ENCODE measurements at regions not wholly inside any gene's neighbourhood (a gene's known extent, or its start where the extent isn't known, plus 50 kb on each side); places are given as distances from the start of the nearest gene placed in this dataset.

- no peaks in the 10 kb centered on the region for H3K36me3 Mint-ChIP-seq
- H3K4me3 ChIP-seq (ENCODE audit: low read depth, low read length): no peak overlapping the region
- DNase-seq: no peak
- no peaks in the 10 kb centered on the region for H3K36me3 ChIP-seq (ENCODE audit: control insufficient read depth, insufficient read depth, low read length)
- H3K27ac Mint-ChIP-seq: no peak overlapping the region
- H3K27me3 Mint-ChIP-seq: peaks cover 9% of the 10 kb centered on the region
- no peak for ATAC-seq (ENCODE audit: low read depth in 2 of 2)
- H3K27ac ChIP-seq (ENCODE audit: insufficient read depth, low read length, poor library complexity, severe bottlenecking): no peak overlapping the region
- H3K9me3 ChIP-seq (ENCODE audit: control insufficient read depth in 2 of 2, low read length in 2 of 2): no peaks in the 10 kb centered on the region
- no peaks in the 10 kb centered on the region for H3K4me1 ChIP-seq (ENCODE audit: control insufficient read depth, insufficient read depth, low read length, poor library complexity, severe bottlenecking)
- peaks cover 0 to 2% (median 0%) of the 10 kb centered on the region in 7 donors for H3K9me3 Mint-ChIP-seq
- peaks cover 9% of the 10 kb centered on the region for H3K27me3 ChIP-seq (ENCODE audit: control insufficient read depth, insufficient read depth, low read length)
- peaks cover 0 to 5% (median 1%) of the 10 kb centered on the region in 4 donors for H3K4me1 Mint-ChIP-seq
- H3K4me3 Mint-ChIP-seq: no peak overlapping the region
Measured at GRCh38 chr18:51442012-51442411, 244.5 kb upstream of the MEX3C start.

DNA sequence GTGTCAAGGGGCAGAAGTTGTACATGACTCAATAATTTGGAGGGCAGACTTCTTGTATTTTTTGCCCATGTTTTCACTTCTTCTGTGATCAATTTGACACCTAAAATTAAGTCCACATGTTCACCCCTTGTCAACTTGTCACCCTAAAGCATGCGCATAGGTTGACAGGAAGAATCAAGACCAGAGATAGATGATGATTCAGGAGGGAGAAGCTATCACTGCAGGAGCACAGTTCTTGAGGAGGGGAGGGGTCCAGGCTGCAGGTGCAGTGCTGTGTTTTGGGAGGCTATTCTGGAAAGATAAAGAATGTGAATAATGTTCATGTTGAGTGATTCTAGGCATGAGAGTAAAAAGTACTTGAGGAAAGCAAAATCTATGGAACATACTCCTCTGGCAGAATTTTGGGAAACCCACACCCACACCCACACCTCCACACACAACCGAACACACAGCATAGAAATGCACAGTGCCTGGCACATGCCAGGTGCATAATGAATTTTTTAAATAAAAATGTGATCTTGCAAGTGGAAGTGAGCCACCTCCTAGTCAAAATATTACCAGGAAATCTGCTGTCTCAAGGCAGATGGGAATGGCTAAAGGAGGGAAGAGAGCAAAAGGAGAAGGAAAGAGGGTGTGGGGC lies 249.2 kb upstream of the MEX3C start:
- H3K4me1 Mint-ChIP-seq: no peaks in the 10 kb centered on the region
- Histone ChIP-seq H3K4me3 (ENCODE audit: low read depth, low read length) (no peak overlapping the region), H3K27ac (ENCODE audit: insufficient read depth, low read length, poor library complexity, severe bottlenecking) (no peak overlapping the region), H3K9me3 (ENCODE audit: control insufficient read depth in 2 of 2, low read length in 2 of 2) (no peaks in the 10 kb centered on the region), H3K27me3 (ENCODE audit: control insufficient read depth, insufficient read depth, low read length) (peaks cover 6% of the 10 kb centered on the region), H3K36me3 (ENCODE audit: control insufficient read depth, insufficient read depth, low read length) (no peaks in the 10 kb centered on the region), H3K4me1 (ENCODE audit: control insufficient read depth, insufficient read depth, low read length, poor library complexity, severe bottlenecking) (no peaks in the 10 kb centered on the region)
- H3K36me3 Mint-ChIP-seq: no peaks in the 10 kb centered on the region
- H3K9me3 Mint-ChIP-seq: no peaks in the 10 kb centered on the region
- H3K27me3 Mint-ChIP-seq: no peaks in the 10 kb centered on the region
- H3K27ac Mint-ChIP-seq: no peak overlapping the region
- ATAC-seq (ENCODE audit: low read depth in 2 of 2) (no peak), DNase-seq (no peak)
- no peak overlapping the region for H3K4me3 Mint-ChIP-seq

DNA sequence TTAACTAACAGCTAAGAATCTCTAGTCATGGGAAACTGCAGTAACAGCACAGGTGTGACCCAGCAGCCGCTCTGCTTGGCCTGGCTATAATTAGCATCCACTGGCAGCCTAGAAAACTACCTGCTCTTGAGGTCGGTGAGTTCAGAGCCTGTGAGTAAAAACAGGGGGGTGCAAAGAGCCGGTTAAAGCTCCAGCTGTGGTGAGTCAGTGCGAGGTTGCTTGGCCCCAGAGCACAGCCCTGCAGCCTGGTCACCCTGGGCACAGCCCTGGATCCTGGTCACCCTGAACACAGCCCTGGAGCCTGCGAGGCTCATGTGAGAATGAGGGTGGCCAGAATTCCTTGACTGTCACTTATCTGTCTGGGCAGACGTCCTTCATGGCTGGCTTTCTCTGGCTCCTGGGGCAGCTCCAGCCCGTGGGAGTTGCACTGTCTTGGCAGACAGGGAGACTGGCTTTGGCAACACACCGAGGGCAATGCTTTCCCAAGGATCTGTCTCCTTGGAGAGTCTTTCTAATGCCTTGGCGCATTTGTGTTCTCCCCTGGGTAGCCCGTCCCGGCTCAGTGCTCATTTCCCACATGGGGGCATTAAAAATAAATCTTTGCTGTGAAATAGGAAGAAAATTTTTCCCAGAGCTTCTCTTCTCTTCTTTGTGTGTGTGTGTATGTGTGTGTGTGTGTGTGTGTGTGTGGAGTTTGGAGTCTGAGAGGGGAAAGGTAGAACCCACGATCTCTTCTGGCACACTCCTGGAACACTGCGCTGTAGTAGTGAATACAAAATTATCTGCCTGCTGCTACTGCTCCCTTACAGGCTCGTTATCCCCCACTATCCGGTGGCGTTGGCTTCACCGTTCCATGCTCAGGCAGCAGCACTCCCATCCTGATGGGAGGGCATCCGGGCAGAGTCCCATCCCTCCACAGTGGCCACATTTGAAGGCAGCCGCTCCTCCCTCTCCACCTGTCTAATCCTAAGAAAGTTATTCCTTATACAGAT lies 250.2 kb upstream of the MEX3C start:
- no peaks in the 10 kb centered on the region for H3K27me3 Mint-ChIP-seq
- no peaks in the 10 kb centered on the region for H3K9me3 Mint-ChIP-seq
- Histone ChIP-seq H3K27me3 (ENCODE audit: control insufficient read depth, insufficient read depth, low read length) (no peaks in the 10 kb centered on the region), H3K36me3 (ENCODE audit: control insufficient read depth, insufficient read depth, low read length) (no peaks in the 10 kb centered on the region), H3K4me3 (ENCODE audit: low read depth, low read length) (no peak overlapping the region), H3K9me3 (ENCODE audit: control insufficient read depth in 2 of 2, low read length in 2 of 2) (no peaks in the 10 kb centered on the region), H3K27ac (ENCODE audit: insufficient read depth, low read length, poor library complexity, severe bottlenecking) (no peak overlapping the region), H3K4me1 (ENCODE audit: control insufficient read depth, insufficient read depth, low read length, poor library complexity, severe bottlenecking) (no peaks in the 10 kb centered on the region)
- no peak for ATAC-seq (ENCODE audit: low read depth in 2 of 2)
- H3K27ac Mint-ChIP-seq: no peak overlapping the region
- no peaks in the 10 kb centered on the region for H3K4me1 Mint-ChIP-seq
- DNase-seq: no peak
- H3K4me3 Mint-ChIP-seq: no peak overlapping the region
- no peaks in the 10 kb centered on the region for H3K36me3 Mint-ChIP-seq

GRCh38 chr18:51448949-51449348 lies 251.5 kb upstream of the MEX3C start:
- DNase-seq: no peak
- no peaks in the 10 kb centered on the region for H3K9me3 Mint-ChIP-seq
- no peaks in the 10 kb centered on the region for H3K27me3 Mint-ChIP-seq
- no peak overlapping the region for H3K4me3 ChIP-seq (ENCODE audit: low read depth, low read length)
- no peak overlapping the region for H3K27ac ChIP-seq (ENCODE audit: insufficient read depth, low read length, poor library complexity, severe bottlenecking)
- no peaks in the 10 kb centered on the region for H3K27me3 ChIP-seq (ENCODE audit: control insufficient read depth, insufficient read depth, low read length)
- H3K4me1 ChIP-seq (ENCODE audit: control insufficient read depth, insufficient read depth, low read length, poor library complexity, severe bottlenecking): no peaks in the 10 kb centered on the region
- no peak overlapping the region for H3K4me3 Mint-ChIP-seq
- no peak for ATAC-seq (ENCODE audit: low read depth in 2 of 2)
- H3K27ac Mint-ChIP-seq: no peak overlapping the region
- H3K9me3 ChIP-seq (ENCODE audit: control insufficient read depth in 2 of 2, low read length in 2 of 2): no peaks in the 10 kb centered on the region
- no peaks in the 10 kb centered on the region for H3K4me1 Mint-ChIP-seq
- no peaks in the 10 kb centered on the region for H3K36me3 ChIP-seq (ENCODE audit: control insufficient read depth, insufficient read depth, low read length)
- H3K36me3 Mint-ChIP-seq: no peaks in the 10 kb centered on the region

GRCh38 chr18:51453594-51453993 lies 256.1 kb upstream of the MEX3C start:
- Mint-ChIP-seq H3K27ac (no peak overlapping the region), H3K4me1 (no peaks in the 10 kb centered on the region), H3K9me3 (no peaks in the 10 kb centered on the region), H3K27me3 (peaks cover 7% of the 10 kb centered on the region), H3K4me3 (no peak overlapping the region), H3K36me3 (no peaks in the 10 kb centered on the region)
- no peak for DNase-seq
- ATAC-seq (ENCODE audit: low read depth in 2 of 2): no peak
- H3K9me3 ChIP-seq (ENCODE audit: control insufficient read depth in 2 of 2, low read length in 2 of 2): no peaks in the 10 kb centered on the region
- no peak overlapping the region for H3K4me3 ChIP-seq (ENCODE audit: low read depth, low read length)
- H3K36me3 ChIP-seq (ENCODE audit: control insufficient read depth, insufficient read depth, low read length): no peaks in the 10 kb centered on the region
- H3K27ac ChIP-seq (ENCODE audit: insufficient read depth, low read length, poor library complexity, severe bottlenecking): no peak overlapping the region
- H3K27me3 ChIP-seq (ENCODE audit: control insufficient read depth, insufficient read depth, low read length): no peaks in the 10 kb centered on the region
- no peaks in the 10 kb centered on the region for H3K4me1 ChIP-seq (ENCODE audit: control insufficient read depth, insufficient read depth, low read length, poor library complexity, severe bottlenecking)

GRCh38 chr18:51458861-51459260 lies 261.4 kb upstream of the MEX3C start:
- no peaks in the 10 kb centered on the region for H3K27me3 ChIP-seq (ENCODE audit: control insufficient read depth, insufficient read depth, low read length)
- no peak for DNase-seq
- H3K4me1 ChIP-seq (ENCODE audit: control insufficient read depth, insufficient read depth, low read length, poor library complexity, severe bottlenecking): no peaks in the 10 kb centered on the region
- no peaks in the 10 kb centered on the region for H3K36me3 Mint-ChIP-seq
- no peak overlapping the region for H3K4me3 Mint-ChIP-seq
- H3K9me3 ChIP-seq (ENCODE audit: control insufficient read depth in 2 of 2, low read length in 2 of 2): no peaks in the 10 kb centered on the region
- H3K27ac ChIP-seq (ENCODE audit: insufficient read depth, low read length, poor library complexity, severe bottlenecking): no peak overlapping the region
- H3K4me3 ChIP-seq (ENCODE audit: low read depth, low read length): no peak overlapping the region
- no peak for ATAC-seq (ENCODE audit: low read depth in 2 of 2)
- H3K9me3 Mint-ChIP-seq: no peaks in the 10 kb centered on the region
- no peaks in the 10 kb centered on the region for H3K4me1 Mint-ChIP-seq
- H3K36me3 ChIP-seq (ENCODE audit: control insufficient read depth, insufficient read depth, low read length): no peaks in the 10 kb centered on the region
- H3K27me3 Mint-ChIP-seq: peaks cover 11% of the 10 kb centered on the region
- H3K27ac Mint-ChIP-seq: no peak overlapping the region

GRCh38 chr18:51461956-51462355 lies 264.5 kb upstream of the MEX3C start:
- DNase-seq: no peak
- H3K9me3 Mint-ChIP-seq: no peaks in the 10 kb centered on the region
- no peaks in the 10 kb centered on the region for H3K27me3 ChIP-seq (ENCODE audit: control insufficient read depth, insufficient read depth, low read length)
- H3K27me3 Mint-ChIP-seq: peaks cover 8% of the 10 kb centered on the region
- no peak for ATAC-seq (ENCODE audit: low read depth in 2 of 2)
- no peaks in the 10 kb centered on the region for H3K36me3 ChIP-seq (ENCODE audit: control insufficient read depth, insufficient read depth, low read length)
- H3K4me1 ChIP-seq (ENCODE audit: control insufficient read depth, insufficient read depth, low read length, poor library complexity, severe bottlenecking): no peaks in the 10 kb centered on the region
- H3K4me3 ChIP-seq (ENCODE audit: low read depth, low read length): no peak overlapping the region
- H3K4me3 Mint-ChIP-seq: no peak overlapping the region
- H3K9me3 ChIP-seq (ENCODE audit: control insufficient read depth in 2 of 2, low read length in 2 of 2): no peaks in the 10 kb centered on the region
- no peaks in the 10 kb centered on the region for H3K36me3 Mint-ChIP-seq
- H3K27ac Mint-ChIP-seq: no peak overlapping the region
- H3K4me1 Mint-ChIP-seq: no peaks in the 10 kb centered on the region
- H3K27ac ChIP-seq (ENCODE audit: insufficient read depth, low read length, poor library complexity, severe bottlenecking): no peak overlapping the region
